Vagina (tissue), 2 donors: ENCODE measurements at regions not wholly inside any gene's neighbourhood (a gene's known extent, or its start where the extent isn't known, plus 50 kb on each side); places are given as distances from the start of the nearest gene placed in this dataset.

Experiments
- CTCF ChIP-seq, 3 experiments: fragments of 450-650 bp in 2 of 3; fragments of 200-600 bp in 1 of 3; sonication (generic) in 1 of 3; IDR thresholded peaks; one replicate each; pipeline ENCODE4 v1.5.1; 2017 to 2019; ENCODE audit warnings: antibody characterized with exemption in 3 of 3, mild to moderate bottlenecking in 2 of 3, moderate library complexity in 2 of 3
- POLR2A ChIP-seq, 2 donors: fragments of 450-650 bp; IDR thresholded peaks; one replicate each; pipeline ENCODE4 v1.6.1; 2017; ENCODE audit warnings: antibody characterized with exemption in 2 of 2, mild to moderate bottlenecking in 2 of 2, moderate library complexity in 2 of 2

- no peak for TF ChIP-seq POLR2A (IDR thresholded peaks at IDR 0.05)
- no peak for TF ChIP-seq CTCF (IDR thresholded peaks at IDR 0.05)
Observed at GRCh38 chr7:67777119-67777518, 780.5 kb downstream of the TYW1 start.
